Transverse colon (tissue), 3 donors: ENCODE measurements at regions not wholly inside any gene's neighbourhood (a gene's known extent, or its start where the extent isn't known, plus 50 kb on each side); places are given as distances from the start of the nearest gene placed in this dataset.

ENCODE experiments used
- EP300 ChIP-seq: sonication (generic); formaldehyde crosslinking; IDR thresholded peaks from one replicate; pipeline ENCODE4 v1.6.1; 2017; ENCODE audit warnings: antibody characterized with exemption, low read depth
- POLR2A ChIP-seq: fragments of 450-650 bp; IDR thresholded peaks from one replicate; pipeline ENCODE4 v1.6.1; 2016; ENCODE audit warnings: antibody characterized with exemption, mild to moderate bottlenecking, moderate library complexity
- TF ChIP-seq, protein P1 (sequence below), 5 experiments: fragments of 200-600 bp in 3 of 5; fragments of 450-650 bp in 2 of 5; sonication (generic) in 3 of 5; IDR thresholded peaks; 1 replicate in 2 of 5; 2 replicates in 3 of 5; pipeline ENCODE4 v1.5.1; 2016 to 2017; ENCODE audit warnings: antibody characterized with exemption in 5 of 5, inconsistent platforms in 3 of 5, mild to moderate bottlenecking in 2 of 5, moderate library complexity in 1 of 5

GRCh38 chr5:174275959-174276358 is 230.5 kb downstream of the NSG2 start:
- no peak for TF ChIP-seq POLR2A
- TF ChIP-seq, protein P1, sequence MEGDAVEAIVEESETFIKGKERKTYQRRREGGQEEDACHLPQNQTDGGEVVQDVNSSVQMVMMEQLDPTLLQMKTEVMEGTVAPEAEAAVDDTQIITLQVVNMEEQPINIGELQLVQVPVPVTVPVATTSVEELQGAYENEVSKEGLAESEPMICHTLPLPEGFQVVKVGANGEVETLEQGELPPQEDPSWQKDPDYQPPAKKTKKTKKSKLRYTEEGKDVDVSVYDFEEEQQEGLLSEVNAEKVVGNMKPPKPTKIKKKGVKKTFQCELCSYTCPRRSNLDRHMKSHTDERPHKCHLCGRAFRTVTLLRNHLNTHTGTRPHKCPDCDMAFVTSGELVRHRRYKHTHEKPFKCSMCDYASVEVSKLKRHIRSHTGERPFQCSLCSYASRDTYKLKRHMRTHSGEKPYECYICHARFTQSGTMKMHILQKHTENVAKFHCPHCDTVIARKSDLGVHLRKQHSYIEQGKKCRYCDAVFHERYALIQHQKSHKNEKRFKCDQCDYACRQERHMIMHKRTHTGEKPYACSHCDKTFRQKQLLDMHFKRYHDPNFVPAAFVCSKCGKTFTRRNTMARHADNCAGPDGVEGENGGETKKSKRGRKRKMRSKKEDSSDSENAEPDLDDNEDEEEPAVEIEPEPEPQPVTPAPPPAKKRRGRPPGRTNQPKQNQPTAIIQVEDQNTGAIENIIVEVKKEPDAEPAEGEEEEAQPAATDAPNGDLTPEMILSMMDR (IDR thresholded peaks at IDR 0.05) = no peak
- no peak for TF ChIP-seq EP300
